Epithelial cell of esophagus (primary cell): ENCODE measurements at regions not wholly inside any gene's neighbourhood (a gene's known extent, or its start where the extent isn't known, plus 50 kb on each side); places are given as distances from the start of the nearest gene placed in this dataset.

Experiments
- DNase-seq: peaks from one replicate; pipeline ENCODE4 v3.0.0; 2010; ENCODE audit warnings: low read depth
- H3K4me3 ChIP-seq: 2 replicates; pipeline ENCODE4 v1.5.1; 2011; ENCODE audit warnings: mild to moderate bottlenecking, low read length, control low read depth
- CTCF ChIP-seq: IDR thresholded peaks from 2 replicates; pipeline ENCODE4 v1.5.1; 2011; ENCODE audit warnings: low read depth, mild to moderate bottlenecking, low read length, control low read depth, inconsistent platforms; ENCODE audit not compliant: insufficient read depth; ENCODE audit errors: missing control alignments

- no peak for TF ChIP-seq CTCF
- DNase-seq: no peak
- no peak overlapping the region for H3K4me3 ChIP-seq
Observed at GRCh38 chr17:33469421-33469820, 176.3 kb upstream of the ASIC2 start.

- peak; percentile 55 for DNase-seq
- no peak for TF ChIP-seq CTCF
- no peak overlapping the region for H3K4me3 ChIP-seq
Observed at GRCh38 chr17:33469911-33470310, 176.8 kb upstream of the ASIC2 start.

- DNase-seq: no peak
- no peak for TF ChIP-seq CTCF
- H3K4me3 ChIP-seq: no peak overlapping the region
Observed at GRCh38 chr17:33473061-33473460, 180.0 kb upstream of the ASIC2 start.

DNA sequence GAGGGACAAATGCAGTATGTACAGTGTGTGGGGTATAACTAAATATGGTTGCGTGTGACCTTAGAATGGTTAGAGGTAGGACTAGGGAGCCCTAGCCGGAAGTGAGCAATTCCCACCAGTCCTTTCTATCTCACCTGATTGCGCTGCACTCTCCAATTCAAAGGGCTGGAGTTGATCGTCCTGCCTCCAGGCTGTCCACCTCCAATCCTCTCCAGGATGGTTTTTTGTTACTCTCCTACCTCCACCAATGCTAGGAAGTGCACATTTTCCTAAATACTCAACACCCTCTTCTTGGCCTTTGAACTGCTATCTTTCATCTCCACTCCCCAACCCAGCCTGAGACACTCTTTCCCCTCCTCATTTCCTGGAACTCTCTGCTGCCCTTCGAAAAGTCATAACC is 181.7 kb upstream of the ASIC2 start:
- no peak for DNase-seq
- no peak overlapping the region for H3K4me3 ChIP-seq
- no peak for TF ChIP-seq CTCF

DNA sequence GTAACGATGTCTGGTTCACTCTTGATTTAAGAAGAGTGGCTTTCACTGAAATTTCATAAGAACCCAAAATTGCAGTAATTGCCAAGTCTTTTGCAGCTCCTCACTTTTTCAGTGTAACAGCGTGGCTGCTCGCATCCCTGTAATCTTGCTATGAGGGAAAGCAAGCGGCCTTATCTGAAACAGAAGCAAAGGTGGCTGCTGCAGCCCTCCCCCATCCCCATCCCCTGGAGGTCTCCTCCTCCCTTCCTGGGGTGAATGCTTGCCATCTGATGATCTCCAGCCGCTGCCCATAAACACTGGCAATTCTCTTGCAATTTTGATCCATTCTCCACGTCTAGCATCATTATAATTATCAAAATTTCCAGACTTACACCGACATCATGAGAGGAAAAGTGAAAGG is 182.5 kb upstream of the ASIC2 start:
- TF ChIP-seq CTCF: no peak
- H3K4me3 ChIP-seq: no peak overlapping the region
- no peak for DNase-seq

GRCh38 chr17:33481652-33482051 is 188.6 kb upstream of the ASIC2 start:
- H3K4me3 ChIP-seq: no peak overlapping the region
- TF ChIP-seq CTCF: no peak
- DNase-seq: no peak

- no peak for TF ChIP-seq CTCF
- DNase-seq: no peak
Observed at GRCh38 chr17:33482636-33483035, 189.5 kb upstream of the ASIC2 start.

More at GRCh38 chr17:33482636-33483035, 189.5 kb upstream of the ASIC2 start:
- H3K4me3 ChIP-seq: no peak overlapping the region
